ENCODE measurements at regions not wholly inside any gene's neighbourhood (a gene's known extent, or its start where the extent isn't known, plus 50 kb on each side); places are given as distances from the start of the nearest gene placed in this dataset.

GRCh38 chr10:8962249-8962648 lies 907.8 kb downstream of the GATA3 start:
- H3K36me3 ChIP-seq (ENCODE audit: control insufficient read depth, insufficient read depth, low read length): no peaks in the 10 kb centered on the region
- no peaks in the 10 kb centered on the region for H3K27me3 ChIP-seq (replicated peaks; ENCODE audit: control insufficient read depth, insufficient read depth, low read length)
- intact Hi-C loops (cut with micrococcal nuclease; ENCODE audit: unreplicated experiment): no loop called here
- H3K27ac Mint-ChIP-seq (ENCODE audit: unreplicated experiment): no peak overlapping the region
- ChIA-PET POLR2A (no interaction called here), CTCF (no interaction called here)
- H3K27me3 Mint-ChIP-seq (ENCODE audit: insufficient read depth, unreplicated experiment): peaks cover 6% of the 10 kb centered on the region
- no peak overlapping the region for H3K4me3 ChIP-seq (ENCODE audit: low read depth, low read length)
- H3K9me3 ChIP-seq: no peaks in the 10 kb centered on the region
- H3K36me3 Mint-ChIP-seq (ENCODE audit: insufficient read depth, unreplicated experiment): no peaks in the 10 kb centered on the region
- no peaks in the 10 kb centered on the region for H3K4me1 ChIP-seq
- DNase-seq: no peak
- BruUV-seq (replicated peaks): no TSS peak
- H3K4me3 Mint-ChIP-seq (ENCODE audit: unreplicated experiment): no peak overlapping the region
- H3K9me3 Mint-ChIP-seq (ENCODE audit: unreplicated experiment): no peaks in the 10 kb centered on the region
- TF ChIP-seq CTCF (IDR thresholded peaks at IDR 0.05; ENCODE audit: insufficient read depth in 1 of 2, low read depth in 1 of 2, low read length in 1 of 2, severe bottlenecking in 1 of 2, unreplicated experiment in 1 of 2): no peak
- H3K4me1 Mint-ChIP-seq (ENCODE audit: low read depth, unreplicated experiment): no peaks in the 10 kb centered on the region

GRCh38 chr10:8967061-8967460 lies 912.6 kb downstream of the GATA3 start:
- DNase-seq: no peak
- Histone ChIP-seq H3K4me1 (no peaks in the 10 kb centered on the region), H3K9me3 (no peaks in the 10 kb centered on the region), H3K4me3 (ENCODE audit: low read depth, low read length) (no peak overlapping the region), H3K36me3 (ENCODE audit: control insufficient read depth, insufficient read depth, low read length) (no peaks in the 10 kb centered on the region), H3K27me3 (replicated peaks; ENCODE audit: control insufficient read depth, insufficient read depth, low read length) (no peaks in the 10 kb centered on the region)
- intact Hi-C loops (cut with micrococcal nuclease; ENCODE audit: unreplicated experiment): no loop called here
- ChIA-PET CTCF (no interaction called here), POLR2A (no interaction called here)
- peaks cover 7% of the 10 kb centered on the region for H3K9me3 Mint-ChIP-seq (ENCODE audit: unreplicated experiment)
- no TSS peak for BruUV-seq (replicated peaks)
- H3K4me1 Mint-ChIP-seq (ENCODE audit: low read depth, unreplicated experiment): no peaks in the 10 kb centered on the region
- H3K36me3 Mint-ChIP-seq (ENCODE audit: insufficient read depth, unreplicated experiment): no peaks in the 10 kb centered on the region
- no peak for TF ChIP-seq CTCF (IDR thresholded peaks at IDR 0.05; ENCODE audit: insufficient read depth in 1 of 2, low read depth in 1 of 2, low read length in 1 of 2, severe bottlenecking in 1 of 2, unreplicated experiment in 1 of 2)
- H3K27ac Mint-ChIP-seq (ENCODE audit: unreplicated experiment): no peak overlapping the region
- H3K4me3 Mint-ChIP-seq (ENCODE audit: unreplicated experiment): no peak overlapping the region
- peaks cover 10% of the 10 kb centered on the region for H3K27me3 Mint-ChIP-seq (ENCODE audit: insufficient read depth, unreplicated experiment)

- no peak for TF ChIP-seq CTCF (IDR thresholded peaks at IDR 0.05; ENCODE audit: insufficient read depth in 1 of 2, low read depth in 1 of 2, low read length in 1 of 2, severe bottlenecking in 1 of 2, unreplicated experiment in 1 of 2)
- H3K27ac Mint-ChIP-seq (ENCODE audit: unreplicated experiment): no peak overlapping the region
- H3K9me3 ChIP-seq: no peaks in the 10 kb centered on the region
- H3K4me1 Mint-ChIP-seq (ENCODE audit: low read depth, unreplicated experiment): no peaks in the 10 kb centered on the region
- no peak overlapping the region for H3K4me3 ChIP-seq (ENCODE audit: low read depth, low read length)
- no peaks in the 10 kb centered on the region for H3K4me1 ChIP-seq
- DNase-seq: no peak
- H3K4me3 Mint-ChIP-seq (ENCODE audit: unreplicated experiment): no peak overlapping the region
- no peaks in the 10 kb centered on the region for H3K36me3 ChIP-seq (ENCODE audit: control insufficient read depth, insufficient read depth, low read length)
- H3K36me3 Mint-ChIP-seq (ENCODE audit: insufficient read depth, unreplicated experiment): no peaks in the 10 kb centered on the region
- BruUV-seq (replicated peaks): no TSS peak
- POLR2A ChIA-PET: no interaction called here
- CTCF ChIA-PET: no interaction called here
- peaks cover 10% of the 10 kb centered on the region for H3K27me3 Mint-ChIP-seq (ENCODE audit: insufficient read depth, unreplicated experiment)
- no peaks in the 10 kb centered on the region for H3K27me3 ChIP-seq (replicated peaks; ENCODE audit: control insufficient read depth, insufficient read depth, low read length)
- intact Hi-C loops (cut with micrococcal nuclease; ENCODE audit: unreplicated experiment): no loop called here
- H3K9me3 Mint-ChIP-seq (ENCODE audit: unreplicated experiment): peaks cover 7% of the 10 kb centered on the region
Measured at GRCh38 chr10:8969853-8970252, 915.4 kb downstream of the GATA3 start.
